ENCODE measurements at regions not wholly inside any gene's neighbourhood (a gene's known extent, or its start where the extent isn't known, plus 50 kb on each side); places are given as distances from the start of the nearest gene placed in this dataset.

GRCh38 chr5:84550222-84550621, 165.5 kb upstream of the EDIL3 start:
- Histone ChIP-seq H2AK5ac (ENCODE audit: insufficient read length, low read length) (no peak overlapping the region), H2BK5ac (ENCODE audit: insufficient read length, low read length) (no peak overlapping the region), H2BK12ac (ENCODE audit: insufficient read length, low read depth, low read length) (no peak overlapping the region), H3K18ac (ENCODE audit: insufficient read length, low read depth, low read length) (no peak overlapping the region), H3K9me3 (ENCODE audit: control insufficient read depth, low read depth, low read length) (no peaks in the 10 kb centered on the region), H3K23me2 (ENCODE audit: insufficient read length, low read depth, low read length, poor library complexity, severe bottlenecking) (no peaks in the 10 kb centered on the region), H3K79me1 (ENCODE audit: insufficient read depth, low read depth, low read length, poor library complexity, severe bottlenecking) (no peaks in the 10 kb centered on the region), H3K4me2 (ENCODE audit: insufficient read depth, insufficient read length, low read length) (no peak overlapping the region), H3K4me1 (ENCODE audit: insufficient read depth, low read length) (no peaks in the 10 kb centered on the region), H2BK15ac (ENCODE audit: low read depth, low read length) (no peak overlapping the region), H3K79me2 (ENCODE audit: insufficient read depth, low read length) (no peaks in the 10 kb centered on the region), H4K5ac (ENCODE audit: insufficient read length, low read depth, low read length) (no peak overlapping the region), H3T11ph (ENCODE audit: low read length) (no peak overlapping the region), H3K9ac (ENCODE audit: extremely low read depth, insufficient read length, low read length) (no peak overlapping the region), H2BK120ac (ENCODE audit: low read depth, low read length, poor library complexity, severe bottlenecking) (no peak overlapping the region), H4K20me1 (ENCODE audit: control insufficient read depth, insufficient read depth, insufficient read length) (no peaks in the 10 kb centered on the region), H3K4ac (ENCODE audit: low read depth, low read length) (no peak overlapping the region), H3K23ac (ENCODE audit: insufficient read length, low read depth, low read length) (no peak overlapping the region), H3K27me3 (ENCODE audit: insufficient read depth, low read length) (no peaks in the 10 kb centered on the region; the same call in 1 of the 2 replicates), H3K27ac (ENCODE audit: insufficient read length, low read depth, low read length) (no peak overlapping the region), H2BK20ac (ENCODE audit: low read depth, low read length, poor library complexity, severe bottlenecking) (no peak overlapping the region), H4K91ac (ENCODE audit: insufficient read length, low read depth, low read length) (no peak overlapping the region), H3K56ac (ENCODE audit: insufficient read length, low read depth, low read length) (no peak overlapping the region), H4K8ac (replicated peaks; ENCODE audit: insufficient read length, low read depth, low read length) (no peak overlapping the region), H2AFZ (ENCODE audit: low read length) (no peak overlapping the region), H3K14ac (ENCODE audit: insufficient read depth, low read length) (no peak overlapping the region)
- DNase-seq = no peak
- Mint-ChIP-seq H3K36me3 (ENCODE audit: insufficient read depth in 1 of 3, low read depth in 3 of 3) (peaks cover 0 to 6% (median 4%) of the 10 kb centered on the region in 3 experiments; a peak in 3 of 7 replicates), H3K4me3 (no peak overlapping the region), H3K9me3 (0 out of 5 replicates have a peak, but pooled peaks cover 0 to 3% of the 10 kb centered on the region in 2 experiments), H3K4me1 (peaks cover 4 to 5% of the 10 kb centered on the region in 2 experiments; a peak in 3 of 4 replicates), H3K27me3 (ENCODE audit: low read depth) (no peaks in the 10 kb centered on the region; the same call in 1 of the 2 replicates), H3K27ac (no peak overlapping the region)
- TF ChIP-seq CTCF (conservative IDR thresholded peaks at IDR 0.05) = no peak
- WGBS (ENCODE audit: extremely low coverage, insufficient read length, low lambda C conversion rate) = no CpG with 5 or more reads among the region's 2 CpGs
